Body of pancreas (tissue), 4 donors: ENCODE measurements at regions not wholly inside any gene's neighbourhood (a gene's known extent, or its start where the extent isn't known, plus 50 kb on each side); places are given as distances from the start of the nearest gene placed in this dataset.
A peak's percentile ranks its signal among the peaks of the same experiment; 100 is the strongest.

ENCODE experiments used
- ATAC-seq: fragments of 150-250 bp; one replicate; pipeline ENCODE4 v1.9.1; 2016
- DNase-seq, 4 donors: peaks; one replicate each; pipeline ENCODE4 v3.0.0-alpha.2; 2019
- H3K27ac ChIP-seq, 4 donors: fragments of 200-600 bp; sonication (generic); 1 replicate in 3 of 4; 2 replicates in 1 of 4; pipeline versions ENCODE4 v1.5.1 to v1.6.1; 2016 to 2019; ENCODE audit warnings: mild to moderate bottlenecking in 1 of 4, mixed read lengths in 1 of 4, moderate library complexity in 1 of 4
- H3K27me3 ChIP-seq, 2 donors: fragments of 200-600 bp; sonication (generic); one replicate each; pipeline ENCODE4 v1.6.0; 2016; ENCODE audit warnings: mild to moderate bottlenecking in 1 of 2
- H3K36me3 ChIP-seq, 2 donors: fragments of 200-600 bp; sonication (generic); replicated peaks in 1 of 2; 2 replicates each; pipeline ENCODE4 v1.5.1; 2016; ENCODE audit warnings: low read depth in 2 of 2; ENCODE audit not compliant: insufficient read depth in 1 of 2
- H3K4me1 ChIP-seq: fragments of 200-600 bp; sonication (generic); one replicate; pipeline ENCODE4 v1.6.0; 2016
- H3K4me3 ChIP-seq, 2 donors: fragments of 200-600 bp; sonication (generic); 1 replicate in 1 of 2; 2 replicates in 1 of 2; pipeline ENCODE4 v1.5.1; 2016 to 2019
- H3K9me3 ChIP-seq, 3 donors: fragments of 200-600 bp; sonication (generic); 1 replicate in 2 of 3; 2 replicates in 1 of 3; pipeline ENCODE4 v1.5.1; 2016
- CTCF ChIP-seq, 7 experiments: fragments of 450-650 bp in 4 of 7; fragments of 200-600 bp in 3 of 7; sonication (generic) in 3 of 7; IDR thresholded peaks; one replicate each; pipeline ENCODE4 v1.5.1; 2016 to 2019; ENCODE audit warnings: antibody characterized with exemption in 7 of 7
- POLR2A ChIP-seq, 3 donors: fragments of 450-650 bp; IDR thresholded peaks; one replicate each; pipeline ENCODE4 v1.6.1; 2016; ENCODE audit warnings: antibody characterized with exemption in 3 of 3, mild to moderate bottlenecking in 2 of 3
- WGBS, 2 donors: methylation state at CpG; one replicate each; pipeline ENCODE4 v1.1.5; 2017; 5-methylcytosine and 5-hydroxymethylcytosine counted together
- intact Hi-C: fragments of 100-400 bp; cut with DNase I; formaldehyde crosslinking; loops from one replicate; pipeline ENCODE4 v1.15.1; 2023

DNA sequence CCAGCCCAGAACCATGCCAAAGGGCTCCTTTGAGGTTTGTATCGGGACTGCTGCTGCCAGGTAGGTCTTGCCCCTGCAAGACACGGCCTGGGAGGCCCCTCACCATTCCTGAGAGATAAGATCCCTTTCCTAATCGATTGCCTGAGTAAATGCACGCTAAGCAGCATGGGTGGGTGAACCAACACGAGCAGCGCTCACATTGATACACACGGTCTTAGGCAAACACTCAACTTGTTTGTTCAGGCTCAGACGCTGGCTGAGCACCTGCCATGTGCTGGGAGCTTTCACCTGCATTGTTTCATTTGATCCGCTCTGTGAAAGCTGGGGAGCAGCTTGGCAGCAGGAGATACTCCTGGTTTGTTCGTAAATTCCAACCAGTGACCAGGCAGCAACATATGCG, 76.9 kb upstream of the NEURL1B start:
- TF ChIP-seq POLR2A (IDR thresholded peaks at IDR 0.05), result no peak
- no peak for TF ChIP-seq CTCF (IDR thresholded peaks at IDR 0.05)
- 19 to 30% methylated on average over 10 to 11 of the region's 11 CpGs for WGBS, 2 donors
- peak overlapping the region in 1 of 4 donors; percentile 7 for H3K27ac ChIP-seq
- no peak overlapping the region for H3K4me3 ChIP-seq
- peak; percentile 90 for ATAC-seq
- H3K4me1 ChIP-seq, result peaks cover 14% of the 10 kb centered on the region
- intact Hi-C loops, result no loop called here
- no peaks in the 10 kb centered on the region for H3K36me3 ChIP-seq
- peak; percentile 61 to 82 (median 76) for DNase-seq
- H3K9me3 ChIP-seq, result no peaks in the 10 kb centered on the region
- H3K27me3 ChIP-seq, result no peaks in the 10 kb centered on the region

DNA sequence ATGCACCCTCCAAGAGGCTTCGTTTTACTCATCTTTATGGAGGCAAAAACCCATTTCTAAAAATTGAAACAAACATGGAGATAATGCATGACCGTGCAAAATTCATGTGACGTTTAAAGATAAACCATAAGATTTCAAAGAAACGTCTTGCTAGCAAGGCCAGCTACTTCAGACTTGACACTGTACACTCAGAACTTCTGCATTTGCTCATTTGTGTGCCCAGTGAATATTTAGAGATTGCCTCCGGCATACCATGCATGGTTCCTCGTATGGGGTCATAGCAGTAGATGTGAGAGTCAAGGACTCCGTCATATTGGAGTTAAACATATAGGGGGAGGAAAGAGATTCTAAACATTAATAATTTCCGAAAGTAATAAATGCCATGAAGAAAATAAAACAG, 78.6 kb upstream of the NEURL1B start:
- no peaks in the 10 kb centered on the region for H3K36me3 ChIP-seq
- TF ChIP-seq POLR2A (IDR thresholded peaks at IDR 0.05) (no peak), CTCF (IDR thresholded peaks at IDR 0.05) (no peak)
- H3K4me1 ChIP-seq, result peaks cover 14% of the 10 kb centered on the region
- H3K4me3 ChIP-seq, result no peak overlapping the region
- no peak overlapping the region for H3K27ac ChIP-seq
- 80 to 93% methylated on average over 8 of the region's 8 CpGs for WGBS, 2 donors
- H3K27me3 ChIP-seq, result no peaks in the 10 kb centered on the region
- ATAC-seq (no peak), DNase-seq (no peak)
- no peaks in the 10 kb centered on the region for H3K9me3 ChIP-seq
- intact Hi-C loops, result no loop called here

DNA sequence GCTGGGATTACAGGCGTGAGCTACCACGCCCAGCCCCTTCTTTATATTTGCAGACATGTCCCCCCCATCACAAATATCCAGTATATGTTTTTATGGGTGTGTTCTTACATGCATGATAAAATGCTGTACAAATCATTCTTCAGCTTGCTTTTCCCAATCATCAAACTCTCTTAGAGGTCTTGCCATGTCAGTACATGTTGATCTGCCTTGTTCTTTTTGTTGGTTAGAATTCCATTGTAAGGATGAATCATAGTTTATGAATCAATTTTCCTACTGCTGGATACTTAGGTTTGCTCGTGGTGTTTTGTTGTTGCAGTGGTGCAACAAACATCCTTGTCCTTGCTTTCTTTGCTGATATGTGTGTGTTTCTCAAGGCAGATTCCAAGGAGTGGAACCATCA, 79.9 kb upstream of the NEURL1B start:
- intact Hi-C loops, result no loop called here
- no peaks in the 10 kb centered on the region for H3K9me3 ChIP-seq
- no peaks in the 10 kb centered on the region for H3K27me3 ChIP-seq
- no peaks in the 10 kb centered on the region for H3K36me3 ChIP-seq
- ATAC-seq, result no peak
- 82 to 88% methylated on average over 3 of the region's 3 CpGs for WGBS, 2 donors
- H3K4me3 ChIP-seq, result no peak overlapping the region
- H3K4me1 ChIP-seq, result peaks cover 14% of the 10 kb centered on the region
- DNase-seq, result no peak
- TF ChIP-seq POLR2A (IDR thresholded peaks at IDR 0.05) (no peak), CTCF (IDR thresholded peaks at IDR 0.05) (no peak)
- H3K27ac ChIP-seq, result no peak overlapping the region

- ATAC-seq (peak; percentile 37), DNase-seq (peak in 3 of 4 donors; percentile 21 to 40 (median 27))
- Histone ChIP-seq H3K4me1 (peaks cover 6% of the 10 kb centered on the region), H3K9me3 (no peaks in the 10 kb centered on the region), H3K4me3 (no peak overlapping the region), H3K36me3 (no peaks in the 10 kb centered on the region), H3K27me3 (no peaks in the 10 kb centered on the region), H3K27ac (peak overlapping the region in 1 of 4 donors; percentile 6)
- intact Hi-C loops, result no loop called here
- TF ChIP-seq CTCF (IDR thresholded peaks at IDR 0.05), result no peak
- TF ChIP-seq POLR2A (IDR thresholded peaks at IDR 0.05), result no peak
- WGBS, 2 donors, result 78 to 85% methylated on average over 19 to 23 of the region's 23 CpGs
Measured at GRCh38 chr5:172559004-172559932, 81.8 kb upstream of the NEURL1B start.
